Ovary (tissue), 3 donors: ENCODE measurements at regions not wholly inside any gene's neighbourhood (a gene's known extent, or its start where the extent isn't known, plus 50 kb on each side); places are given as distances from the start of the nearest gene placed in this dataset.

Experiments
- CTCF ChIP-seq, 3 donors: fragments of 450-650 bp in 2 of 3; fragments of 200-600 bp in 1 of 3; IDR thresholded peaks; one replicate each; pipeline versions ENCODE4 v1.5.1 to v1.8.0; 2016 to 2022; ENCODE audit warnings: antibody characterized with exemption in 3 of 3, mild to moderate bottlenecking in 1 of 3
- EP300 ChIP-seq: sonication (generic); formaldehyde crosslinking; IDR thresholded peaks from one replicate; pipeline ENCODE4 v1.6.1; 2017; ENCODE audit warnings: antibody characterized with exemption
- donor health status: DM: no; HTN: no; CAD: no.

GRCh38 chr6:97909380-97909779 is 626.4 kb upstream of the MMS22L start:
- TF ChIP-seq CTCF (IDR thresholded peaks at IDR 0.05) = no peak
- TF ChIP-seq EP300 = no peak
